Caco-2 (cell line): ENCODE measurements at regions not wholly inside any gene's neighbourhood (a gene's known extent, or its start where the extent isn't known, plus 50 kb on each side); places are given as distances from the start of the nearest gene placed in this dataset.

Source experiments
- BruUV-seq: library from RNA; stranded (reverse); fragments of 400-500 nt; replicated peaks from 2 replicates; lab custom pipeline; 2021; lab: Mats Ljungman, UMichigan
- CTCF ChIA-PET: fragments of 300-600 bp; sonication (Branson Sonifier 250); formaldehyde crosslinking; loops from one replicate; lab custom pipeline; 2022; ENCODE audit warnings: antibody characterized with exemption; lab: Charles Lee
- POLR2A ChIA-PET: fragments of 300-600 bp; sonication (Branson Sonifier 250); formaldehyde crosslinking; loops from one replicate; lab custom pipeline; 2022; ENCODE audit warnings: antibody characterized with exemption; lab: Charles Lee
- DNase-seq, 2 experiments: peaks; one replicate each; pipeline versions ENCODE4 v3.0.0 to v3.0.0-alpha.2; 2020 to 2022
- H3K27me3 ChIP-seq: replicated peaks from 2 replicates; pipeline ENCODE4 v1.6.0; 2011; ENCODE audit warnings: low read length; ENCODE audit not compliant: control insufficient read depth, insufficient read depth
- H3K36me3 ChIP-seq: 2 replicates; pipeline ENCODE4 v1.5.1; 2011; ENCODE audit warnings: low read length; ENCODE audit not compliant: control insufficient read depth, insufficient read depth
- H3K4me1 ChIP-seq: fragments of 250-450 bp; sonication (Bioruptor Pico); 2 replicates; pipeline ENCODE4 v1.5.1; 2020; ENCODE audit warnings: mild to moderate bottlenecking
- H3K4me3 ChIP-seq: 2 replicates; pipeline ENCODE4 v1.5.1; 2011; ENCODE audit warnings: low read depth, mild to moderate bottlenecking, control low read depth, low read length
- H3K9me3 ChIP-seq: fragments of 250-450 bp; sonication (Bioruptor Pico); 2 replicates; pipeline ENCODE4 v1.5.1; 2020; ENCODE audit warnings: mild to moderate bottlenecking, moderate library complexity
- H3K27ac Mint-ChIP-seq: one replicate; pipeline ENCODE4 v1.8.0; 2022; ENCODE audit warnings: mixed read lengths; ENCODE audit not compliant: unreplicated experiment
- H3K27me3 Mint-ChIP-seq: one replicate; pipeline ENCODE4 v1.8.0; 2022; ENCODE audit warnings: mixed read lengths; ENCODE audit not compliant: insufficient read depth, unreplicated experiment
- H3K36me3 Mint-ChIP-seq: one replicate; pipeline ENCODE4 v1.8.0; 2022; ENCODE audit warnings: mild to moderate bottlenecking, mixed read lengths; ENCODE audit not compliant: insufficient read depth, unreplicated experiment
- H3K4me1 Mint-ChIP-seq: one replicate; pipeline ENCODE4 v1.8.0; 2022; ENCODE audit warnings: low read depth, mixed read lengths; ENCODE audit not compliant: unreplicated experiment
- H3K4me3 Mint-ChIP-seq: one replicate; pipeline ENCODE4 v1.8.0; 2022; ENCODE audit warnings: mild to moderate bottlenecking, moderate library complexity, mixed read lengths; ENCODE audit not compliant: unreplicated experiment
- H3K9me3 Mint-ChIP-seq: one replicate; pipeline ENCODE4 v1.8.0; 2022; ENCODE audit warnings: mixed read lengths; ENCODE audit not compliant: unreplicated experiment
- CTCF ChIP-seq, 2 experiments: fragments of 200-600 bp in 1 of 2; IDR thresholded peaks; 1 replicate in 1 of 2; 2 replicates in 1 of 2; pipeline versions ENCODE4 v1.5.1 to v1.8.0; 2011 to 2022; ENCODE audit warnings: antibody characterized with exemption in 1 of 2, control low read depth in 1 of 2, inconsistent platforms in 1 of 2, low read depth in 1 of 2, low read length in 1 of 2, mild to moderate bottlenecking in 1 of 2, moderate library complexity in 1 of 2; ENCODE audit not compliant: insufficient read depth in 1 of 2, severe bottlenecking in 1 of 2, unreplicated experiment in 1 of 2
- intact Hi-C: fragments of 100-400 bp; cut with micrococcal nuclease; formaldehyde crosslinking; loops from one replicate; pipeline ENCODE4 v1.10.0; 2022; ENCODE audit not compliant: unreplicated experiment

DNA sequence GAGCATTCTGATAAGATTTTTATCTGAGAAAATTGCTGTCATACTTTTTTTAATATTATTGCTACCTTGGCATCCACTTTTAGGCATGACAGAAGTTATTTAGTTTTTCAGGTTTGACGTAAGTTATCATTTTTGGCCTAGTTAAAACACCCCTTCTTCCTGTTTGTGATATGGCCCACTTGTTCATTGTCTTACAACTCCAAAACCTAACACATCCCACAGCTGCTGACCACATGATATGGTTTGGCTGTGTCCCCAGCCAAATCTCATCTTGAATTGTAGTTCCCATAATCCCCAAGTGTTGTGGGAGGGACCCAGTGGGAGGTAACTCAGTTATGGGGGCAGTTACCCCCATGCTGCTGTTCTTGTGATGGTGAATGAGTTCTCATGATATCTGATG, 388.1 kb downstream of the SLC4A3 start:
- no TSS peak for BruUV-seq
- TF ChIP-seq CTCF (IDR thresholded peaks at IDR 0.05; ENCODE audit: insufficient read depth in 1 of 2, low read depth in 1 of 2, low read length in 1 of 2, severe bottlenecking in 1 of 2, unreplicated experiment in 1 of 2): no peak
- Histone ChIP-seq H3K4me1 (no peaks in the 10 kb centered on the region), H3K9me3 (no peaks in the 10 kb centered on the region), H3K27me3 (no peaks in the 10 kb centered on the region), H3K36me3 (no peaks in the 10 kb centered on the region), H3K4me3 (no peak overlapping the region)
- DNase-seq: no peak
- no peak overlapping the region for H3K27ac Mint-ChIP-seq
- ChIA-PET CTCF (no interaction called here), POLR2A (no interaction called here)
- H3K4me1 Mint-ChIP-seq: no peaks in the 10 kb centered on the region
- no peak overlapping the region for H3K4me3 Mint-ChIP-seq
- H3K27me3 Mint-ChIP-seq: peaks cover 6% of the 10 kb centered on the region
- no peaks in the 10 kb centered on the region for H3K36me3 Mint-ChIP-seq
- intact Hi-C loops: no loop called here
- H3K9me3 Mint-ChIP-seq: no peaks in the 10 kb centered on the region

DNA sequence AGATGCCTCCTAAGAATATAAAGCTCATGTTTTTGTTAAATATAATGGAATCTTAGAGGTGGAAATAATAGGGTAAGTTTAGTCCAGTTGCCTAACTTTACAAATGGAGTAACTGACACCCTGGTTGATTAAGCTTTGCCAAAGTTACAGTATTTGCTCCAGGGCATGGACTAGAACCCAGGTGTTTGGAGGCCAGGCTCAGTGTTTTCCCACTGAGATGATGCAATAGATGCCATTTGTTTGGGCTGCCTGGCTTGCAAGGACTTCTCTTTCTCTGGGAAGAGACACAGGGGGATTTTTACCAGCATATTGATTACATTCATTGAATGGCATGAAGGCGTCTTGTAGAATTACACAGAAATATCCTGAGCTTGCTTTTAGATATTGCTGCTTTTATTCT, 397.8 kb downstream of the SLC4A3 start:
- POLR2A ChIA-PET: no interaction called here
- H3K4me1 ChIP-seq: no peaks in the 10 kb centered on the region

DNA sequence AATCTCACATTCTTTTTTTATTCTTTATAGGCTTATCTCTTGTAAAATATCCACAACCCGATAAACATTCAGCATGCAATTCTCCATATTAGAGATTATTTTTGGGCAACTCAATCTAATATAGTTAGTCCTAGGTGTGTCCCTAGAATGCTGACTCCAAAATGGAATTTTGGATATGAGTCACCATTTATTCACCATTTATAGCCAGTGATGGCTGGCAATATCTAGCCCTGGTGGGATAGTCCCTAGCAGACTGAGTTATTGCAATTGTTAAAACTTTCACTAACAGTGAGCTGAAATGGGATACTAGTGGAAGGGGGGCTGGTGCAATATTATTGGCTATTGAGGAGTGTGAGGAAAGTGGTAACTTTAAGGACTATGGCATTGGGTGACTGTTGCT, 401.6 kb downstream of the SLC4A3 start:
- CTCF ChIA-PET: no interaction called here
- BruUV-seq: no TSS peak
- no peaks in the 10 kb centered on the region for H3K9me3 ChIP-seq

More for the DNA sequence above, 397.8 kb downstream of the SLC4A3 start:
- H3K36me3 ChIP-seq: no peaks in the 10 kb centered on the region
- Mint-ChIP-seq H3K36me3 (no peaks in the 10 kb centered on the region), H3K4me3 (no peak overlapping the region), H3K27me3 (no peaks in the 10 kb centered on the region), H3K9me3 (no peaks in the 10 kb centered on the region), H3K27ac (no peak overlapping the region), H3K4me1 (no peaks in the 10 kb centered on the region)
- no peaks in the 10 kb centered on the region; the same call in 1 of the 2 replicates for H3K27me3 ChIP-seq
- no peak for TF ChIP-seq CTCF (IDR thresholded peaks at IDR 0.05; ENCODE audit: insufficient read depth in 1 of 2, low read depth in 1 of 2, low read length in 1 of 2, severe bottlenecking in 1 of 2, unreplicated experiment in 1 of 2)
- no peak overlapping the region for H3K4me3 ChIP-seq
- intact Hi-C loops: no loop called here
- no TSS peak for BruUV-seq
- no peaks in the 10 kb centered on the region for H3K9me3 ChIP-seq
- CTCF ChIA-PET: no interaction called here
- no peak for DNase-seq

More for the DNA sequence above, 401.6 kb downstream of the SLC4A3 start:
- H3K4me1 Mint-ChIP-seq: no peaks in the 10 kb centered on the region
- Histone ChIP-seq H3K4me1 (no peaks in the 10 kb centered on the region), H3K36me3 (no peaks in the 10 kb centered on the region), H3K4me3 (no peak overlapping the region), H3K27me3 (no peaks in the 10 kb centered on the region; the same call in 1 of the 2 replicates)
- H3K9me3 Mint-ChIP-seq: no peaks in the 10 kb centered on the region
- intact Hi-C loops: no loop called here
- H3K4me3 Mint-ChIP-seq: no peak overlapping the region
- peaks cover 3% of the 10 kb centered on the region for H3K27me3 Mint-ChIP-seq
- no peak for TF ChIP-seq CTCF (IDR thresholded peaks at IDR 0.05; ENCODE audit: insufficient read depth in 1 of 2, low read depth in 1 of 2, low read length in 1 of 2, severe bottlenecking in 1 of 2, unreplicated experiment in 1 of 2)
- no peak overlapping the region for H3K27ac Mint-ChIP-seq
- no peaks in the 10 kb centered on the region for H3K36me3 Mint-ChIP-seq
- DNase-seq: no peak
- POLR2A ChIA-PET: no interaction called here
